ENCODE measurements at regions not wholly inside any gene's neighbourhood (a gene's known extent, or its start where the extent isn't known, plus 50 kb on each side); places are given as distances from the start of the nearest gene placed in this dataset.

- TF ChIP-seq CTCF (IDR thresholded peaks at IDR 0.05; ENCODE audit: insufficient read depth, low read length, poor library complexity, severe bottlenecking) = no peak
- no peak for TF ChIP-seq EZH2phosphoT487 (conservative IDR thresholded peaks at IDR 0.05; ENCODE audit: low read length)
Measured at GRCh38 chr2:199624958-199625357, 167.2 kb upstream of the SATB2 start.

Data from SU-DHL-6 (cell line).